ENCODE measurements at regions not wholly inside any gene's neighbourhood (a gene's known extent, or its start where the extent isn't known, plus 50 kb on each side); places are given as distances from the start of the nearest gene placed in this dataset.

DNA sequence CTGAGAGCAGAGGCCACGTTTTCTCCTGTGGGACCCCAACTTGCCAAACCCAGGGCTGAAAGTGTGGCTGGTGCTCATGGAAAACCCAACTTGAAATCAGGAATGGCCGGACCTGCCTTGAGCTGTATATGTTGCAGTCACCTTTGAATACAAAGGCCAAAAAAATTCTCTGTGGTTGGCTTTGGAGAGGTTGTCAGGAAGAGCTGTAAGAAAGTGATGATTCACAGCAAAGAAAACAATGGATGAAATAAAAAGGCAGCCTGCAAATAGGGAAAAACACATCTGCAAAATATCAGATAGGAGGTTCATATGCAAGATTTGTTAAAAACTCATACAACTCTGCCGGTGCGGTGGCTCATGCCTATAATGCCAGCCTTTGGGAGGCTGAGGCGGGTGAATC, 715.8 kb downstream of the UQCRFS1 start:
- peak; percentile 53 for DNase-seq (ENCODE audit: low read depth)
- no peak overlapping the region for H3K4me3 ChIP-seq (ENCODE audit: low read depth, low read length)
- TF ChIP-seq, protein P1, sequence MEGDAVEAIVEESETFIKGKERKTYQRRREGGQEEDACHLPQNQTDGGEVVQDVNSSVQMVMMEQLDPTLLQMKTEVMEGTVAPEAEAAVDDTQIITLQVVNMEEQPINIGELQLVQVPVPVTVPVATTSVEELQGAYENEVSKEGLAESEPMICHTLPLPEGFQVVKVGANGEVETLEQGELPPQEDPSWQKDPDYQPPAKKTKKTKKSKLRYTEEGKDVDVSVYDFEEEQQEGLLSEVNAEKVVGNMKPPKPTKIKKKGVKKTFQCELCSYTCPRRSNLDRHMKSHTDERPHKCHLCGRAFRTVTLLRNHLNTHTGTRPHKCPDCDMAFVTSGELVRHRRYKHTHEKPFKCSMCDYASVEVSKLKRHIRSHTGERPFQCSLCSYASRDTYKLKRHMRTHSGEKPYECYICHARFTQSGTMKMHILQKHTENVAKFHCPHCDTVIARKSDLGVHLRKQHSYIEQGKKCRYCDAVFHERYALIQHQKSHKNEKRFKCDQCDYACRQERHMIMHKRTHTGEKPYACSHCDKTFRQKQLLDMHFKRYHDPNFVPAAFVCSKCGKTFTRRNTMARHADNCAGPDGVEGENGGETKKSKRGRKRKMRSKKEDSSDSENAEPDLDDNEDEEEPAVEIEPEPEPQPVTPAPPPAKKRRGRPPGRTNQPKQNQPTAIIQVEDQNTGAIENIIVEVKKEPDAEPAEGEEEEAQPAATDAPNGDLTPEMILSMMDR (conservative IDR thresholded peaks at IDR 0.05; ENCODE audit: low read depth, low read length): no peak

DNA sequence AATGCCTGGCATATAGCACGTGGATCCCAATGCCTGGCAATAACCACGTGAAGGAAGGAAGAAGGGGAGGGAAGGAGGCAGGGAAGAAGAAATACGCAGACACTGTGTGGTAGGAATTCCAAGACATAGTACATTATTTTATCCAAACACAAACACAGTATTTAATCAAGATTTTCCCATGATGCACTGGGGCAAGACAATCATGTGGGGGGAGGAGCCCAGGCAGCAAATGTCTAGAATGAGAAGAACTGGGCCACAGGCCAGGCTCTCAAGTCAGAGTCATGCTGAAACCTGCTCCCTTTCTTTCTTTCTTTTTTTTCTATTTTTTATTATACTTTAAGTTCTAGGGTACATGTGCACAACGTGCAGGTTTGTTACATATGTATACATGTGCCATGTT, 717.9 kb downstream of the UQCRFS1 start:
- TF ChIP-seq, protein P1 (conservative IDR thresholded peaks at IDR 0.05; ENCODE audit: low read depth, low read length): no peak
- peak; percentile 46 for DNase-seq (ENCODE audit: low read depth)
- H3K4me3 ChIP-seq (ENCODE audit: low read depth, low read length): no peak overlapping the region

DNA sequence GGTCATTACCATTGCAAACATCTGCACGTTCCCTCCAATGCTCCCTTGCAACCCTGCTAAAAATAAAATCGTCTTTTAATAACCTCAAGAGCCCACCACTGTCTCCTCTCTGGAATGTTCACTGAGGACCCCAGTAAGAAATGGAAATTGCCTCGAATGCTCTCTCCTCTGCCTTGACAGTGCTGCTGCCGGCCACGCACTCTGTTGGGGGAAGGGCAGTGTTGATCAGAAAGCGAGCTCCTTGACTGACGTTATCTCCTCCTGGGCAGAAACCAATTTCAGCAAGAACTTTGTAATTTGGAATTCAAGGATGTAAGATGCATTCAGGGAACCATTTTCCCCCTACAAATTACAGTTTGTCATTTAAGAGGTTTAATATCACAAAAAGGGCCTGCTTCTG, 718.5 kb downstream of the UQCRFS1 start:
- TF ChIP-seq, protein P1 (conservative IDR thresholded peaks at IDR 0.05; ENCODE audit: low read depth, low read length): no peak
- H3K4me3 ChIP-seq (ENCODE audit: low read depth, low read length): no peak overlapping the region

DNA sequence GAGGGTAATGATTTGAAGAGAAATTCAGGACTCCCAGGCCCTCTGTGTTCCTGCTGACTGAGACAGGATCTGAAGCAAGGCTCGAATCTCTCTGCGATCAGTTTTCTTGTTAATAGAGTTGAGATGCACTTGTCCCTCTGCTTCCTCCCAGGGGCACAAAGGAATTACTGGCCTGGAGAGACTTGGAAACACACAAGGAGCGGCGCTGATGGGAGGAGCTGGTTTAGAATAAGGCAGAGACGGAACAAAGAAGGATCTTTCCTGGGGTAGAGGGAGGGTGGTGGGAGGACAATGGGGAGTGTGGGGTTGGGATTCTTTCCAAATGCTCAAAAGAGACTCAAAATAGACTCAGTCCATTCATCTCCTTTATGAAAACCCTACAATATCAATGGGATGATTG, 719.1 kb downstream of the UQCRFS1 start:
- no peak overlapping the region for H3K4me3 ChIP-seq (ENCODE audit: low read depth, low read length)
- TF ChIP-seq, protein P1 (conservative IDR thresholded peaks at IDR 0.05; ENCODE audit: low read depth, low read length): no peak
- DNase-seq (ENCODE audit: low read depth): no peak

More for the DNA sequence above, 718.5 kb downstream of the UQCRFS1 start:
- DNase-seq (ENCODE audit: low read depth): no peak

DNA sequence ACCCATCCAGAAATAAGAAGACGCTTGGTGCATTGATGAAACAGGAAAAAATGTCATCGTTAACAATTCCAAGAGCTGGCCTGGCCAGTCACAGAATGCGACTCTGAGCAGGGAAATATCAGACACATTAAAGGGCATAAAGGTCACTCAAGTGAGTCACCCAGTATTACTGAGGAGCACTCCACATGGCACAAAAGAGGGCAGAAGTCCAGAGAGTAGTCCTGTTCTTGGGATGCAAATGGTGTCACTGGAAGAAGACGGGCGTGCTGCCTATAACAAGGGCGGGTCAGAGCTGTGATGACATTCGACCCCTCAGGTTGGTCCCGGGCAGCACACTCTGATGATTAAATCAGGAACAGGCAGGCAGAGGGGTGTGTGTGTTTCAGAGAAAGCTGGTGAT, 720.3 kb downstream of the UQCRFS1 start:
- no peak for DNase-seq (ENCODE audit: low read depth)
- TF ChIP-seq, protein P1 (conservative IDR thresholded peaks at IDR 0.05; ENCODE audit: low read depth, low read length): no peak
- H3K4me3 ChIP-seq (ENCODE audit: low read depth, low read length): no peak overlapping the region

DNA sequence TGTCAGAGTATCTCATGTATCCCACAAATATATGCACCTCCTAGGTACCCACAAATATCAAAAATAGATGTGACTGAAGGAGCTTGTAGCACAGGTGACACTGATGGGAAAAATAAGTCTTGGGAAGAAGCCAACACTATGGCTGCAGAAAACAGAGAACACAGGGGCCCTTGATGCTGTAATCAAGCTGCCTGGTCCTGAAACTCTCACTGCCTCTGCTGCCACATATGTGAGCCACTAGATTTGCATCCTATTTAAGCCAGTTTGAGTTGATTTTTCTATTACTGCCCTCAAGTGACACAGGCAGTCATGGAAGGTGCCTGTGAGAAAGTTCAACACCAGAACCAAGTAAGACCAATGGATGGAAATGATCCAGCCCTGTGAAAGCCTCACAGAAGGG, 720.8 kb downstream of the UQCRFS1 start:
- no peak for DNase-seq (ENCODE audit: low read depth)
- TF ChIP-seq, protein P1 (conservative IDR thresholded peaks at IDR 0.05; ENCODE audit: low read depth, low read length): no peak
- H3K4me3 ChIP-seq (ENCODE audit: low read depth, low read length): no peak overlapping the region

DNA sequence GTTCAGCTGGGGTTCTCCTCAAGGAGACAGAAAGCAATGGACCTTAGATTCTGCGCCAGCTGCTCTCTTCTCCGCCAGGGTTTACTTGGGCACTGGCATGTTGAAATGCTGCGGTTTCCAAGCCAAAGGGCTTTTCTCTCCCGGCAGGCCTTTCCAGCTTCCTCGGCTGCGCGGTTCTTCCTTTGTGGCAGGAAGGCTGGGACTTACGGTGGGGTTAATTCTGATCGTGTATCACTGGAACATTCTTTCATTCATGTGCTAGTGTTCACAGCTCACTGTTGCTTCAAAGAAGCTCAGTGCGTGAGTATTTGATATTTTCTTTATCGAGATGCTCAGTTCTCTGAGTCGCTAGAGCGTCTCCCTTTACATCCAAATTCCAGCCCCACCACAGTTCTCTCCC, 723.2 kb downstream of the UQCRFS1 start:
- no peak overlapping the region for H3K4me3 ChIP-seq (ENCODE audit: low read depth, low read length)
- DNase-seq (ENCODE audit: low read depth): no peak
- TF ChIP-seq, protein P1 (conservative IDR thresholded peaks at IDR 0.05; ENCODE audit: low read depth, low read length): no peak

Data from choroid plexus epithelial cell (primary cell).